Liver (tissue), 3 donors: ENCODE measurements at regions not wholly inside any gene's neighbourhood (a gene's known extent, or its start where the extent isn't known, plus 50 kb on each side); places are given as distances from the start of the nearest gene placed in this dataset.

Source experiments
- FOXA1 ChIP-seq: IDR thresholded peaks from 2 replicates; pipeline ENCODE4 v1.6.1; 2016; ENCODE audit warnings: antibody characterized with exemption
- JUND ChIP-seq, 2 donors: IDR thresholded peaks; 2 replicates each; pipeline ENCODE4 v1.6.1; 2016; ENCODE audit warnings: antibody characterized with exemption in 2 of 2
- MAX ChIP-seq: IDR thresholded peaks from 2 replicates; pipeline ENCODE4 v1.6.1; 2016; ENCODE audit warnings: antibody characterized with exemption
- REST ChIP-seq: IDR thresholded peaks from 2 replicates; pipeline ENCODE4 v1.6.1; 2016; ENCODE audit warnings: antibody characterized with exemption, mild to moderate bottlenecking
- SP1 ChIP-seq: IDR thresholded peaks from 2 replicates; pipeline ENCODE4 v1.6.1; 2018; ENCODE audit warnings: antibody characterized with exemption, mild to moderate bottlenecking
- TAF1 ChIP-seq: conservative IDR thresholded peaks from 2 replicates; pipeline ENCODE4 v1.6.1; 2016; ENCODE audit warnings: antibody characterized with exemption, mild to moderate bottlenecking
- YY1 ChIP-seq: IDR thresholded peaks from 2 replicates; pipeline ENCODE4 v1.6.1; 2016; ENCODE audit warnings: antibody characterized with exemption, mild to moderate bottlenecking
- TF ChIP-seq, protein P1 (sequence below): fragments of 150-350 bp; IDR thresholded peaks from 2 replicates; pipeline ENCODE4 v1.5.1; 2017; ENCODE audit warnings: improper control_type of control experiment, low read depth, low read length; ENCODE audit not compliant: missing input control
- donor health status: healthy.
- donor health status: healthy.

DNA sequence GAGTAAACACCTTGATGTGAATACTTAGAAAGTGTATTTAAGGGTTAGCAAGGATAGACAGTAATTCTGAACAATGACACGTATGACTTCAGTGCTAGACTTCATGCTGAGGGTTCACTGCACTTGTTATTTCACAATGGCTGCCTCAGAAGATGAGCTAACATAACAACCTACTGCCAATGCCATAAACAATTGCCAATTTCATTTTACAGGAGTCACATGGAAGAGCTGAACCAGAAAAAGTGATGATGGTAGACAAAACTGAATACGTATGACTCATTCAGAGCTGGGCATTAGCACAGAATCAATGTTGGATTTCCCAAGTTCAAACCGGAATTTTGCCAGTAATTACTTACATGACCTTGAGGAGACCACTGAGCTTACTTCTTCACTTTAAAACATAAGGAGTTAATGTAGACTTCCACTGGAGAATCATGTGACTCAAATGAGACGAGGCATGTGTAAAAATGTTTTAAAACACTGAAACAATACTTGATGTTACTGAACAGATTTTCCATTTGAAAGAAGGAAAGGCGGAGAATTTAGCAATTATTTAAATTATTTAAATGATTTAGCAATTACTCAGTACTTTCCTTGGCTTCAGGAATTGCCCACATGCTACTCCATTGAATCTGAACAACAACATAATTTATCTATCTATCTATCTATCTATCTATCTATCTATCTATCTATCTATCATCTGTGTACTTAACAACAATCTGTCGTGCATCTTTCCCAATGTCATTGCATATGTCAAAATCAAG lies 868.5 kb upstream of the SLIT2 start:
- TF ChIP-seq, protein P1, sequence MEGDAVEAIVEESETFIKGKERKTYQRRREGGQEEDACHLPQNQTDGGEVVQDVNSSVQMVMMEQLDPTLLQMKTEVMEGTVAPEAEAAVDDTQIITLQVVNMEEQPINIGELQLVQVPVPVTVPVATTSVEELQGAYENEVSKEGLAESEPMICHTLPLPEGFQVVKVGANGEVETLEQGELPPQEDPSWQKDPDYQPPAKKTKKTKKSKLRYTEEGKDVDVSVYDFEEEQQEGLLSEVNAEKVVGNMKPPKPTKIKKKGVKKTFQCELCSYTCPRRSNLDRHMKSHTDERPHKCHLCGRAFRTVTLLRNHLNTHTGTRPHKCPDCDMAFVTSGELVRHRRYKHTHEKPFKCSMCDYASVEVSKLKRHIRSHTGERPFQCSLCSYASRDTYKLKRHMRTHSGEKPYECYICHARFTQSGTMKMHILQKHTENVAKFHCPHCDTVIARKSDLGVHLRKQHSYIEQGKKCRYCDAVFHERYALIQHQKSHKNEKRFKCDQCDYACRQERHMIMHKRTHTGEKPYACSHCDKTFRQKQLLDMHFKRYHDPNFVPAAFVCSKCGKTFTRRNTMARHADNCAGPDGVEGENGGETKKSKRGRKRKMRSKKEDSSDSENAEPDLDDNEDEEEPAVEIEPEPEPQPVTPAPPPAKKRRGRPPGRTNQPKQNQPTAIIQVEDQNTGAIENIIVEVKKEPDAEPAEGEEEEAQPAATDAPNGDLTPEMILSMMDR, result no peak
- TF ChIP-seq TAF1 (no peak), FOXA1 (no peak), SP1 (no peak), YY1 (no peak), MAX (no peak), REST (no peak), JUND (IDR thresholded peaks at IDR 0.05) (no peak)
